Loucy (cell line): ENCODE measurements at regions not wholly inside any gene's neighbourhood (a gene's known extent, or its start where the extent isn't known, plus 50 kb on each side); places are given as distances from the start of the nearest gene placed in this dataset.

Experiments used
- H2AFZ ChIP-seq: fragments of 200-600 bp; sonication (generic); 2 replicates; pipeline ENCODE4 v1.6.0; 2016; ENCODE audit warnings: antibody characterized with exemption, mild to moderate bottlenecking, low read length, moderate library complexity
- H3F3A ChIP-seq: fragments of 200-600 bp; 2 replicates; pipeline ENCODE4 v1.6.0; 2016; ENCODE audit warnings: antibody characterized with exemption, low read depth, mild to moderate bottlenecking
- H3K27me3 ChIP-seq: fragments of 200-600 bp; sonication (generic); 2 replicates; pipeline ENCODE4 v1.6.1; 2014; ENCODE audit warnings: low read length, mild to moderate bottlenecking; ENCODE audit not compliant: insufficient read depth, poor library complexity, severe bottlenecking
- H3K36me3 ChIP-seq: fragments of 200-600 bp; sonication (generic); 2 replicates; pipeline ENCODE4 v1.6.1; 2016; ENCODE audit warnings: low read length; ENCODE audit not compliant: insufficient read depth
- H3K4me1 ChIP-seq: fragments of 200-600 bp; sonication (generic); 2 replicates; pipeline ENCODE4 v1.5.1; 2014; ENCODE audit warnings: low read length, mild to moderate bottlenecking; ENCODE audit not compliant: insufficient read depth, poor library complexity, severe bottlenecking
- H3K4me2 ChIP-seq: fragments of 200-600 bp; sonication (generic); 2 replicates; pipeline ENCODE4 v1.6.0; 2014; ENCODE audit warnings: antibody characterized with exemption, low read length, low read depth, mild to moderate bottlenecking; ENCODE audit not compliant: poor library complexity, severe bottlenecking
- H3K4me3 ChIP-seq: fragments of 200-600 bp; sonication (generic); 2 replicates; pipeline ENCODE4 v1.5.1; 2014; ENCODE audit warnings: low read length, mild to moderate bottlenecking, mixed read lengths; ENCODE audit not compliant: poor library complexity, severe bottlenecking
- H3K79me2 ChIP-seq: fragments of 200-600 bp; sonication (generic); 2 replicates; pipeline ENCODE4 v1.6.1; 2014; ENCODE audit warnings: low read length; ENCODE audit not compliant: insufficient read depth
- H3K9ac ChIP-seq: fragments of 200-600 bp; sonication (generic); 2 replicates; pipeline ENCODE4 v1.6.0; 2014; ENCODE audit warnings: mild to moderate bottlenecking, low read depth, low read length, moderate library complexity; ENCODE audit not compliant: poor library complexity, severe bottlenecking
- H3K9me2 ChIP-seq: fragments of 200-600 bp; sonication (generic); replicated peaks from 2 replicates; pipeline ENCODE4 v1.6.1; 2016; ENCODE audit warnings: low read depth, low read length, mixed read lengths
- H3K9me3 ChIP-seq: fragments of 200-600 bp; sonication (generic); 2 replicates; pipeline ENCODE4 v1.6.1; 2014; ENCODE audit warnings: mild to moderate bottlenecking, antibody characterized with exemption, low read length, low read depth; ENCODE audit not compliant: insufficient read depth
- H4K20me1 ChIP-seq: fragments of 200-600 bp; sonication (generic); 2 replicates; pipeline ENCODE4 v1.6.0; 2014; ENCODE audit warnings: antibody characterized with exemption, low read length, mild to moderate bottlenecking; ENCODE audit not compliant: insufficient read depth, poor library complexity, severe bottlenecking
- CTCF ChIP-seq: fragments of 200-600 bp; sonication (generic); conservative IDR thresholded peaks from 2 replicates; pipeline ENCODE4 v1.5.1; 2014; ENCODE audit warnings: mild to moderate bottlenecking, antibody characterized with exemption, low read length
- EZH2phosphoT487 ChIP-seq: fragments of 200-600 bp; IDR thresholded peaks from 2 replicates; pipeline ENCODE4 v1.6.1; 2018; ENCODE audit warnings: antibody characterized with exemption, mild to moderate bottlenecking, moderate library complexity, borderline replicate concordance

DNA sequence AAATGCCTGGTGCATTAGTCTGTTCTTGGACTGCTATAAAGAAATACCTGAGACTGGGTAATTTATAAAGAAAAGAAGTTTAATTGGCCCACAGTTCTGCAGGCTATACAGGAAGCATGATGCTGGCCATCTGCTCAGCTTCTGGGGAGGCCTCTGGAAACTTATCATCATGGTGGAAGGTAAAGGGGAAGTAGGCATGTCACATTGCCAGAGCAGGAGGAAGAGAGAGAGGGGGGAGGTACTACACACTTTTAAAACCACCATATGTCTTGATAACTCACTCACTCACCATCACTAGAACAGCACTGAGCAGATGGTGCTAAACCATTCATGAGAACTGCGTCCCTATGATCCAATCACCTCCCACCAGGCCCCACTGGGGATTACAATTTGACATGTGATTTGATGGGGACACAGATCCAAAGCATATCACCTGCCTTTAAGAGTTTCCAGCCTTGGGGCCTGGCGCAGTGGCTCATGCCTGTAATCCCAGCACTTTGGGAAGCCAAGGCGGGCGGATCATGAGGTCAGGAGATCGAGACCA is 219.0 kb downstream of the KATNAL1 start:
- Histone ChIP-seq H3K4me2 (no peak overlapping the region), H3K79me2 (no peaks in the 10 kb centered on the region), H3K4me3 (no peak overlapping the region), H3K27me3 (no peaks in the 10 kb centered on the region), H3K9me2 (no peaks in the 10 kb centered on the region), H3K36me3 (no peaks in the 10 kb centered on the region), H3K9ac (no peak overlapping the region), H4K20me1 (no peaks in the 10 kb centered on the region), H3F3A (no peaks in the 10 kb centered on the region), H3K4me1 (peaks cover 5% of the 10 kb centered on the region), H2AFZ (no peak overlapping the region), H3K9me3 (no peaks in the 10 kb centered on the region)
- no peak for TF ChIP-seq CTCF
- TF ChIP-seq EZH2phosphoT487 = no peak

- Histone ChIP-seq H3K4me1 (no peaks in the 10 kb centered on the region), H4K20me1 (no peaks in the 10 kb centered on the region), H3K9me3 (no peaks in the 10 kb centered on the region), H3K9ac (no peak overlapping the region), H3K27me3 (no peaks in the 10 kb centered on the region), H3K79me2 (no peaks in the 10 kb centered on the region), H3K9me2 (no peaks in the 10 kb centered on the region), H3K36me3 (no peaks in the 10 kb centered on the region), H3F3A (no peaks in the 10 kb centered on the region), H3K4me3 (no peak overlapping the region), H2AFZ (no peak overlapping the region), H3K4me2 (no peak overlapping the region)
- TF ChIP-seq CTCF (no peak), EZH2phosphoT487 (no peak)
Measured at GRCh38 chr13:30085087-30085486, 222.3 kb downstream of the KATNAL1 start.

- Histone ChIP-seq H2AFZ (no peak overlapping the region), H3K4me1 (no peaks in the 10 kb centered on the region), H4K20me1 (no peaks in the 10 kb centered on the region), H3F3A (no peaks in the 10 kb centered on the region), H3K27me3 (no peaks in the 10 kb centered on the region), H3K36me3 (no peaks in the 10 kb centered on the region), H3K9ac (no peak overlapping the region), H3K9me3 (no peaks in the 10 kb centered on the region), H3K79me2 (no peaks in the 10 kb centered on the region), H3K4me2 (no peak overlapping the region), H3K9me2 (no peaks in the 10 kb centered on the region), H3K4me3 (no peak overlapping the region)
- TF ChIP-seq EZH2phosphoT487 (no peak), CTCF (no peak)
Measured at GRCh38 chr13:30082391-30082790, 225.0 kb downstream of the KATNAL1 start.
